GM21717 (cell line): ENCODE measurements at regions not wholly inside any gene's neighbourhood (a gene's known extent, or its start where the extent isn't known, plus 50 kb on each side); places are given as distances from the start of the nearest gene placed in this dataset.

Experiments used
- ATAC-seq: cut with Tn5 transposase; IDR thresholded peaks from one replicate; pipeline ENCODE4 v1.9.1; 2021; ENCODE audit warnings: mild to moderate bottlenecking, moderate library complexity; ENCODE audit not compliant: unreplicated experiment

- ATAC-seq: no peak
These were observed 208.6 kb upstream of the STEAP4 start for GRCh38 chr7:88515301-88515700.

GRCh38 chr7:88509341-88509740 lies 202.6 kb upstream of the STEAP4 start:
- no peak for ATAC-seq

- no peak for ATAC-seq
These were observed 193.4 kb upstream of the STEAP4 start for GRCh38 chr7:88500131-88500530.

GRCh38 chr7:88495881-88496725 lies 189.4 kb upstream of the STEAP4 start:
- no peak for ATAC-seq

- no peak for ATAC-seq
These were observed 185.5 kb upstream of the STEAP4 start for GRCh38 chr7:88492153-88492552.

- ATAC-seq: no peak
These were observed 184.2 kb upstream of the STEAP4 start for GRCh38 chr7:88490874-88491273.

- no peak for ATAC-seq
These were observed 183.5 kb upstream of the STEAP4 start for GRCh38 chr7:88490161-88490560.

GRCh38 chr7:88485821-88486220 lies 179.1 kb upstream of the STEAP4 start:
- ATAC-seq: no peak

GRCh38 chr7:88484551-88484950 lies 177.9 kb upstream of the STEAP4 start:
- no peak for ATAC-seq

- ATAC-seq: no peak
These were observed 174.2 kb upstream of the STEAP4 start for GRCh38 chr7:88480896-88481295.

- no peak for ATAC-seq
These were observed 173.6 kb upstream of the STEAP4 start for GRCh38 chr7:88480271-88480670.

GRCh38 chr7:88477976-88478375 lies 171.3 kb upstream of the STEAP4 start:
- no peak for ATAC-seq

GRCh38 chr7:88465600-88465999 lies 158.9 kb upstream of the STEAP4 start:
- ATAC-seq: no peak

- no peak for ATAC-seq
These were observed 156.1 kb upstream of the STEAP4 start for GRCh38 chr7:88462799-88463198.

- ATAC-seq: no peak
These were observed 154.0 kb upstream of the STEAP4 start for GRCh38 chr7:88460650-88461049.

GRCh38 chr7:88458946-88459345 lies 152.3 kb upstream of the STEAP4 start:
- ATAC-seq: no peak

GRCh38 chr7:88458279-88458678 lies 151.6 kb upstream of the STEAP4 start:
- ATAC-seq: no peak

GRCh38 chr7:88457320-88457719 lies 150.6 kb upstream of the STEAP4 start:
- ATAC-seq: no peak

- ATAC-seq: no peak
These were observed 149.8 kb upstream of the STEAP4 start for GRCh38 chr7:88456490-88456889.

- ATAC-seq: no peak
These were observed 149.0 kb upstream of the STEAP4 start for GRCh38 chr7:88455696-88456095.

- no peak for ATAC-seq
These were observed 146.0 kb upstream of the STEAP4 start for GRCh38 chr7:88452646-88453045.

- ATAC-seq: no peak
These were observed 144.2 kb upstream of the STEAP4 start for GRCh38 chr7:88450874-88451273.

- ATAC-seq: no peak
These were observed 142.7 kb upstream of the STEAP4 start for GRCh38 chr7:88449410-88449809.
